ENCODE measurements at regions not wholly inside any gene's neighbourhood (a gene's known extent, or its start where the extent isn't known, plus 50 kb on each side); places are given as distances from the start of the nearest gene placed in this dataset.

GRCh38 chr2:17270894-17271293 is 247.3 kb downstream of the RAD51AP2 start:
- Mint-ChIP-seq H3K36me3 (ENCODE audit: insufficient read depth, unreplicated experiment) (no peaks in the 10 kb centered on the region), H3K4me3 (ENCODE audit: low read depth, unreplicated experiment) (no peak overlapping the region), H3K4me1 (ENCODE audit: low read depth, unreplicated experiment) (peaks cover 8% of the 10 kb centered on the region), H3K27me3 (ENCODE audit: unreplicated experiment) (no peaks in the 10 kb centered on the region), H3K9me3 (ENCODE audit: low read depth, unreplicated experiment) (peaks cover 21% of the 10 kb centered on the region), H3K27ac (ENCODE audit: unreplicated experiment) (no peak overlapping the region)
- DNase-seq = no peak
- no peak for TF ChIP-seq CTCF (IDR thresholded peaks at IDR 0.05; ENCODE audit: unreplicated experiment)
- CTCF ChIA-PET = no interaction called here
- BruUV-seq (replicated peaks) = no TSS peak
- intact Hi-C loops (cut with micrococcal nuclease; ENCODE audit: unreplicated experiment) = no loop called here

- Mint-ChIP-seq H3K27ac (ENCODE audit: unreplicated experiment) (no peak overlapping the region), H3K9me3 (ENCODE audit: low read depth, unreplicated experiment) (peaks cover 17% of the 10 kb centered on the region), H3K36me3 (ENCODE audit: insufficient read depth, unreplicated experiment) (no peaks in the 10 kb centered on the region), H3K4me3 (ENCODE audit: low read depth, unreplicated experiment) (no peak overlapping the region), H3K27me3 (ENCODE audit: unreplicated experiment) (no peaks in the 10 kb centered on the region), H3K4me1 (ENCODE audit: low read depth, unreplicated experiment) (no peaks in the 10 kb centered on the region)
- no peak for TF ChIP-seq CTCF (IDR thresholded peaks at IDR 0.05; ENCODE audit: unreplicated experiment)
- DNase-seq = no peak
- BruUV-seq (replicated peaks) = no TSS peak
- intact Hi-C loops (cut with micrococcal nuclease; ENCODE audit: unreplicated experiment) = no loop called here
- CTCF ChIA-PET = no interaction called here
These were observed 254.7 kb downstream of the RAD51AP2 start for GRCh38 chr2:17263570-17263968.

GRCh38 chr2:17262854-17263569 is 255.2 kb downstream of the RAD51AP2 start:
- H3K27ac Mint-ChIP-seq (ENCODE audit: unreplicated experiment) = no peak overlapping the region
- H3K9me3 Mint-ChIP-seq (ENCODE audit: low read depth, unreplicated experiment) = peaks cover 14% of the 10 kb centered on the region
- BruUV-seq (replicated peaks) = no TSS peak
- CTCF ChIA-PET = no interaction called here
- H3K36me3 Mint-ChIP-seq (ENCODE audit: insufficient read depth, unreplicated experiment) = no peaks in the 10 kb centered on the region
- no peak for DNase-seq
- no peak overlapping the region for H3K4me3 Mint-ChIP-seq (ENCODE audit: low read depth, unreplicated experiment)
- intact Hi-C loops (cut with micrococcal nuclease; ENCODE audit: unreplicated experiment) = no loop called here
- H3K27me3 Mint-ChIP-seq (ENCODE audit: unreplicated experiment) = no peaks in the 10 kb centered on the region
- no peak for TF ChIP-seq CTCF (IDR thresholded peaks at IDR 0.05; ENCODE audit: unreplicated experiment)
- no peaks in the 10 kb centered on the region for H3K4me1 Mint-ChIP-seq (ENCODE audit: low read depth, unreplicated experiment)

DNA sequence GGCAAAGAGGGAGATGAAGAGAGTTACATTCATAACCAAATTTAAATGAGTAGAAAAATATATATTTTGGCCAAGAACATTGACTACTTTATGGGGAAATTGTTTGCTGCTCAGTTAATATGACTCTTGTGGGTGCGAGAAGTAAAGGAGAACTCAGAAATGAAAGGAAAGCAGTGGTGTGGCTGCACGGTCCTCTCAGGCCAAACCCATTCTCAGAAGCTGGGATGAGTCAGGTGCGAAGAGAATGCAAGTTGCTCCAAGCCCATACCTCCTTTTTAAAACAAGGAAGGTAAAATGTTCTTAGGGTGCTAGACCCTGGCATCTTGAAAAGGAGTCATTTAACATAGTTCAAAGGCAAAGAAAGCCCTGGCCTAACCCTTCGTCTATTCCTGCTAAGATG is 258.6 kb downstream of the RAD51AP2 start:
- H3K36me3 Mint-ChIP-seq (ENCODE audit: insufficient read depth, unreplicated experiment) = no peaks in the 10 kb centered on the region
- intact Hi-C loops (cut with micrococcal nuclease; ENCODE audit: unreplicated experiment) = no loop called here
- H3K27ac Mint-ChIP-seq (ENCODE audit: unreplicated experiment) = no peak overlapping the region
- DNase-seq = no peak
- H3K4me3 Mint-ChIP-seq (ENCODE audit: low read depth, unreplicated experiment) = no peak overlapping the region
- BruUV-seq (replicated peaks) = no TSS peak
- no peak for TF ChIP-seq CTCF (IDR thresholded peaks at IDR 0.05; ENCODE audit: unreplicated experiment)
- CTCF ChIA-PET = no interaction called here
- H3K4me1 Mint-ChIP-seq (ENCODE audit: low read depth, unreplicated experiment) = no peaks in the 10 kb centered on the region
- peaks cover 7% of the 10 kb centered on the region for H3K9me3 Mint-ChIP-seq (ENCODE audit: low read depth, unreplicated experiment)
- no peaks in the 10 kb centered on the region for H3K27me3 Mint-ChIP-seq (ENCODE audit: unreplicated experiment)
